Choroid plexus epithelial cell (primary cell): ENCODE measurements at regions not wholly inside any gene's neighbourhood (a gene's known extent, or its start where the extent isn't known, plus 50 kb on each side); places are given as distances from the start of the nearest gene placed in this dataset.
A peak's percentile ranks its signal among the peaks of the same experiment; 100 is the strongest.

Experiments used
- DNase-seq: peaks from one replicate; pipeline ENCODE4 v3.0.0-alpha.2; 2010; ENCODE audit warnings: low read depth
- H3K4me3 ChIP-seq: 2 replicates; pipeline ENCODE4 v1.5.1; 2011; ENCODE audit warnings: low read depth, mild to moderate bottlenecking, control low read depth, low read length, moderate library complexity
- TF ChIP-seq, protein P1 (sequence below): conservative IDR thresholded peaks from 2 replicates; pipeline ENCODE4 v1.5.1; 2011; ENCODE audit warnings: low read depth, mild to moderate bottlenecking, control low read depth, inconsistent platforms, low read length, moderate library complexity

DNA sequence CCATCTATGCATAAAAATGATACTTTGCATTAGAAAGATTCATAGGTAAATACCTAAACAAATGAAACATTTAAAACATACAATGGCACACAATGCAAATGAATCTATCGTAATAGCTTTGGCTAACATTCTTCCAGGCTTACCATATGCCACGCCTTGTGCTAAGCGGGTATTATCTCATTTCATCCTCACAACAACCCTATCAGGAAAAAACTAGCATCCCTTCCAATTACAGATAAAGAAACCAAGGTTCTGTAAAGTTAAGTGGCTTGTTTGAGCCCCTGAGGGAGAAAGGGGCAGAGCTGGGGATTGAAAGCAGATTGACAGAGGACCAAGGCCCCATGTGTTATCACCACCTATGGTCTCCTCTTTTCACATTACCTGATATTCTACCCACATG, 145.4 kb upstream of the ETAA1 start:
- TF ChIP-seq, protein P1, sequence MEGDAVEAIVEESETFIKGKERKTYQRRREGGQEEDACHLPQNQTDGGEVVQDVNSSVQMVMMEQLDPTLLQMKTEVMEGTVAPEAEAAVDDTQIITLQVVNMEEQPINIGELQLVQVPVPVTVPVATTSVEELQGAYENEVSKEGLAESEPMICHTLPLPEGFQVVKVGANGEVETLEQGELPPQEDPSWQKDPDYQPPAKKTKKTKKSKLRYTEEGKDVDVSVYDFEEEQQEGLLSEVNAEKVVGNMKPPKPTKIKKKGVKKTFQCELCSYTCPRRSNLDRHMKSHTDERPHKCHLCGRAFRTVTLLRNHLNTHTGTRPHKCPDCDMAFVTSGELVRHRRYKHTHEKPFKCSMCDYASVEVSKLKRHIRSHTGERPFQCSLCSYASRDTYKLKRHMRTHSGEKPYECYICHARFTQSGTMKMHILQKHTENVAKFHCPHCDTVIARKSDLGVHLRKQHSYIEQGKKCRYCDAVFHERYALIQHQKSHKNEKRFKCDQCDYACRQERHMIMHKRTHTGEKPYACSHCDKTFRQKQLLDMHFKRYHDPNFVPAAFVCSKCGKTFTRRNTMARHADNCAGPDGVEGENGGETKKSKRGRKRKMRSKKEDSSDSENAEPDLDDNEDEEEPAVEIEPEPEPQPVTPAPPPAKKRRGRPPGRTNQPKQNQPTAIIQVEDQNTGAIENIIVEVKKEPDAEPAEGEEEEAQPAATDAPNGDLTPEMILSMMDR: no peak
- DNase-seq: no peak
- H3K4me3 ChIP-seq: no peak overlapping the region

DNA sequence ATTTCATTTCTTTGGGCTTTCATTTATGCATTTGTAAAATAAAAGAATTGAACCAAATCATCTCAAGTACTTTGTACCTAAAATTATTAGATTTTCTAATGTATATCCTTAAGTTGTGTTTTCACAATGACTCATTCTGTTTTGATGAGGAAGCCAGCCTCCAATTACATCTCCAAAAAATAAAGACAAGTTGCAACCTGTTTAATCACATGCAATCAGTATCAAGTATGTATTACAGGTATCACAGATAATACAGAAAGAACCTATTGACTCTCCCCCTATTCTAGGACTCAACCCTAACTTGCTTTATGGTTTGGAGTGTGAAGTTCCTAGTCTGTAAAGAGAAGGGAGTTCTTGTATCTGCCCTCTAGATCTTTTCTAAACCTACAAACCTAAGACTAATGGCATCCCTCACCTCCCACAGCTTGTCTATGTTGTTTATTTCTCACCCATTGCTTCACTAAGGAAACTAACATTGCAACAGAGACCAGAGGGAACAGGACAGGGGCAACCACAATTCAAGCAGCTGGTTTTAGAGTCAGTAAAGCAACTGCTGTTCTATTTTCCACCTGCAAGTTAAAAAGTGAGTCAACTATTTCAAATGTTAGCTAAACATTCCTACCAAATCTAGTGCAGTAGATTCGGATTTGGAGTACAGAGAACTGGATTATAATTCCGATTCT, 141.1 kb upstream of the ETAA1 start:
- no peak overlapping the region for H3K4me3 ChIP-seq
- TF ChIP-seq, protein P1: no peak
- peak; percentile 93 for DNase-seq

DNA sequence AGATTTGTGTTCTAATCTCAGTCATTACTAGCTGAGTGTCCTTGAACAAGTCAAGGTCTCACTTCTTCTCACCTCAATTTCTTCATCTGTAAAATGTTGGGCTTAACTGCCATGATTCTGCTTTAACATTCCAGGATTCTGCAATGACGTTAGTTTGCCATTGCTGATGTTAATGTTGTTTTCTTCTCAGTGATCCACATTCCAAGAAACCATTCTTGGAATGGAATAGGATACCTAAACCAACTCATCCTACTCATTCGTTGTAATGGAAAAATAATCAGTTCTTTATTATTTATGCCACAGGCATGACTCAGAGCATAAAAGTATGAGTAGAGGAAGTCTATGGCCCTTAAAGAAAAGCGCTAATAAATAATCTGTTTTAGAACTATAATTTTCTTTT, 140.2 kb upstream of the ETAA1 start:
- DNase-seq: peak; percentile 66
- TF ChIP-seq, protein P1: no peak

DNA sequence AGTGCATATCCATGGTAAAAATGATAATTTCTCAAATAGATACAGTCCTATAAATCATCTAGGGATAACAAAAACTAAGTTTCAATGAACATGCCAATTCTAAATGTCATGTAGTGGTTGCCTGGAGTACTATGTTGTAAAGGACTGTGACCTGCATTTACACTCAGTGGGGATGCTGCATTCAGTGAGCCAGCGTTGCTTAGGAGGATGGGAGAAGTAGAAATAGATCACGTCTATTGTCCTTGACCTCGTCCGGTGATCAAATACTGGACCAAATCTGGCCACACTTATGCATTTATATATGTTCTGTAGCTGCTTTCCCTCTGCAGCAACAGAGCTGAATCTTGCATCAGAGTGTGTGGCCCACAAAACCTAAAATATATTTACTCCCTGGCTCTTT, 139.0 kb upstream of the ETAA1 start:
- H3K4me3 ChIP-seq: no peak overlapping the region
- DNase-seq: no peak
- TF ChIP-seq, protein P1: no peak

More for the DNA sequence above, 140.2 kb upstream of the ETAA1 start:
- H3K4me3 ChIP-seq: no peak overlapping the region

DNA sequence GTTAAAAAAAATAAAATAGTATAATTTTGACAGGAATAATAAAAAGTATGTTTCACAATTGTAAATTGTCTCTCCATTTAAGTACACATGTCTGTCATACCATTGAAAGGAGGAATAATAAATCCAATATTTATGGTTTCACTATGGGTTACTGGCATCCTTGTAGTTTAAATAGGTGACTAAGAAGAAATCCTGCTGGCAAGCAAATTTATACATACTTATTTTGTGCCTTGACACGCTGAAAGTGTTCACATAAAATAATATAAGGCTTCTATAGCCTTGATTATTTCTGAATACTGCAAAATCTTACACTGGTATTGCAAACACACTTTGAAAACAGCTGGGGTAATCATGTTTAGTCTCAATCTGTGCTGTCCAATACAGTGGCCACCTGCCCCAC, 138.3 kb upstream of the ETAA1 start:
- DNase-seq: no peak
- TF ChIP-seq, protein P1: no peak
- no peak overlapping the region for H3K4me3 ChIP-seq

DNA sequence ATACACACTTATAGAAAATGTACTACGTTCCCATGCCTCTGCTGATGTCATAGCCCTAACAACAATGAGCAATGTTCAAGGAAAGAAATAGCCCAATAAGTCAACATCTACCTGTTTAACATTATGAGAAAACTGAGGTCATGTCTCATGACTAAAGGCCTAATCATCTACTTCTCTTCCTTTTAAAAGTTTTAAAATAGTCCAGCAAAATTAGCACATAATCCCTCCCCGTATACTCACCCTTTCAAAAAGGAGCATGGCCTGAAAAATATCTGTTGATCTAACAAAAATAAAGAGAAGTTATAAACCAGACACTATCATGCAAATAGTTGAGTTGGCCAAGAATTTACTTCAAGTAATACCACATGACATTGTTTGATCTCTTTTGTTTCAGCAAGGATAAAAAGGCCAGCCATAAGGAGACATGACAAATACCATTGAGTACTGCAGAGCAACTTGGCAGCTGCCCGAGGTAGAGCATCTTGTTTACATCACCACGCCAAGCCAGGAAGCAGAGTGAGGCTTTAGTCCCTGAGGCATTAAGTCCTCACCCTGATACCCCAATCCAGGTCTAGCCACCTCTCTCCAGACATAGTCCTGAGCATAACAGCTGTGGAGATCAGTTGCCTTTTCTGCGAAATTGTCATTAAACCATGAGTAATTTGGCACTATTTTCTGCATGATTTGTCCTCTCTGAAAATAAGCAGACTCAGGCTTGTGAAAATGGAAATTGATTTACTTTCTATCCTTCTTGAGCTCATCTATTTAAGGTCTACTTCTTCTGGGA, 137.4 kb upstream of the ETAA1 start:
- TF ChIP-seq, protein P1: no peak
- H3K4me3 ChIP-seq: no peak overlapping the region
- peak; percentile 76 for DNase-seq
